CD4-positive, alpha-beta T cell treated with Interleukin-6 at 100 ng/mL for 8 hours (primary cell): ENCODE measurements at regions not wholly inside any gene's neighbourhood (a gene's known extent, or its start where the extent isn't known, plus 50 kb on each side); places are given as distances from the start of the nearest gene placed in this dataset.
"Not testable (repeated sequence)": the region's sequence is repeated elsewhere in the genome, so short reads cannot be mapped to it uniquely, and the experiment has no call there.

Source experiments
- DNase-seq: peaks from one replicate; pipeline ENCODE4 v3.0.0-alpha.2; 2020; ENCODE audit warnings: mixed read lengths, low spot score

- DNase-seq: no peak
These were observed 884.5 kb upstream of the GJE1 start for GRCh38 chr6:141248021-141248799.

GRCh38 chr6:141244366-141244765 lies 888.4 kb upstream of the GJE1 start:
- no peak for DNase-seq

- no peak for DNase-seq
These were observed 889.8 kb upstream of the GJE1 start for GRCh38 chr6:141242957-141243356.

- DNase-seq: no peak
These were observed 903.4 kb upstream of the GJE1 start for GRCh38 chr6:141229296-141229695.

GRCh38 chr6:141218583-141218982 lies 914.1 kb upstream of the GJE1 start:
- no peak for DNase-seq

GRCh38 chr6:141216726-141217125 lies 916.0 kb upstream of the GJE1 start:
- no peak for DNase-seq

GRCh38 chr6:141212296-141212695 lies 920.4 kb upstream of the GJE1 start:
- no peak for DNase-seq

GRCh38 chr6:141211845-141212244 lies 920.9 kb upstream of the GJE1 start:
- no peak for DNase-seq

GRCh38 chr6:141210901-141211300 lies 921.8 kb upstream of the GJE1 start:
- no peak for DNase-seq

GRCh38 chr6:141209890-141210289 lies 922.8 kb upstream of the GJE1 start:
- DNase-seq: no peak

GRCh38 chr6:141208101-141208500 lies 924.6 kb upstream of the GJE1 start:
- DNase-seq: no peak

- DNase-seq: no peak
These were observed 928.7 kb upstream of the GJE1 start for GRCh38 chr6:141203902-141204575.

- no peak for DNase-seq
These were observed 930.1 kb upstream of the GJE1 start for GRCh38 chr6:141202626-141203025.

- no peak for DNase-seq
These were observed 933.7 kb upstream of the GJE1 start for GRCh38 chr6:141199074-141199473.

GRCh38 chr6:141195251-141195832 lies 937.4 kb upstream of the GJE1 start:
- no peak for DNase-seq

- DNase-seq: no peak
These were observed 949.4 kb upstream of the GJE1 start for GRCh38 chr6:141183368-141183767.

- not testable (repeated sequence) for DNase-seq
These were observed 957.3 kb upstream of the GJE1 start for GRCh38 chr6:141175458-141175857.

GRCh38 chr6:141174932-141175331 lies 957.8 kb upstream of the GJE1 start:
- no peak for DNase-seq

GRCh38 chr6:141173529-141173928 lies 959.2 kb upstream of the GJE1 start:
- DNase-seq: no peak

GRCh38 chr6:141169419-141169818 lies 963.3 kb upstream of the GJE1 start:
- DNase-seq: no peak

GRCh38 chr6:141167945-141168344 lies 964.8 kb upstream of the GJE1 start:
- DNase-seq: no peak

- DNase-seq: no peak
These were observed 967.6 kb upstream of the GJE1 start for GRCh38 chr6:141165002-141165665.
